Progenitor cell of endocrine pancreas (in vitro differentiated cells): ENCODE measurements at regions not wholly inside any gene's neighbourhood (a gene's known extent, or its start where the extent isn't known, plus 50 kb on each side); places are given as distances from the start of the nearest gene placed in this dataset.

ENCODE experiments used
- DNase-seq: peaks from one replicate; pipeline ENCODE4 v3.0.0; 2021; ENCODE audit warnings: low spot score; ENCODE audit not compliant: unreplicated experiment
- H3K27ac Mint-ChIP-seq: 2 replicates; pipeline ENCODE4 v1.8.0; 2021; ENCODE audit warnings: mild to moderate bottlenecking, moderate library complexity, mixed read lengths
- H3K27me3 Mint-ChIP-seq: 2 replicates; pipeline ENCODE4 v1.8.0; 2021; ENCODE audit warnings: mixed read lengths
- H3K36me3 Mint-ChIP-seq: 2 replicates; pipeline ENCODE4 v1.8.0; 2022; ENCODE audit warnings: mixed read lengths; ENCODE audit not compliant: insufficient read depth
- H3K4me1 Mint-ChIP-seq: 2 replicates; pipeline ENCODE4 v1.8.0; 2021; ENCODE audit warnings: low read depth, mixed read lengths
- H3K4me3 Mint-ChIP-seq: 2 replicates; pipeline ENCODE4 v1.8.0; 2021; ENCODE audit warnings: low read depth, mild to moderate bottlenecking, moderate library complexity, mixed read lengths
- H3K9me3 Mint-ChIP-seq: 2 replicates; pipeline ENCODE4 v1.8.0; 2021; ENCODE audit warnings: low read depth, mixed read lengths
- CTCF ChIP-seq: fragments of 200-600 bp; sonication (generic); IDR thresholded peaks from one replicate; pipeline ENCODE4 v1.5.0; 2021; ENCODE audit warnings: antibody characterized with exemption, mild to moderate bottlenecking; ENCODE audit not compliant: unreplicated experiment

- no peaks in the 10 kb centered on the region for H3K9me3 Mint-ChIP-seq
- no peak for DNase-seq
- no peaks in the 10 kb centered on the region for H3K27me3 Mint-ChIP-seq
- no peaks in the 10 kb centered on the region for H3K36me3 Mint-ChIP-seq
- no peak overlapping the region for H3K27ac Mint-ChIP-seq
- peaks cover 2% of the 10 kb centered on the region for H3K4me1 Mint-ChIP-seq
- no peak for TF ChIP-seq CTCF
- no peak overlapping the region for H3K4me3 Mint-ChIP-seq
Observed at GRCh38 chr1:76781447-76781846, 85.8 kb upstream of the ST6GALNAC5 start.

GRCh38 chr1:76782809-76783208, 84.5 kb upstream of the ST6GALNAC5 start:
- no peaks in the 10 kb centered on the region for H3K9me3 Mint-ChIP-seq
- H3K4me1 Mint-ChIP-seq = peaks cover 2% of the 10 kb centered on the region
- no peaks in the 10 kb centered on the region for H3K27me3 Mint-ChIP-seq
- no peak for TF ChIP-seq CTCF
- no peaks in the 10 kb centered on the region for H3K36me3 Mint-ChIP-seq
- no peak overlapping the region for H3K27ac Mint-ChIP-seq
- no peak overlapping the region for H3K4me3 Mint-ChIP-seq
- DNase-seq = no peak

- no peak for DNase-seq
- Mint-ChIP-seq H3K27ac (no peak overlapping the region), H3K4me3 (no peak overlapping the region), H3K27me3 (no peaks in the 10 kb centered on the region), H3K9me3 (no peaks in the 10 kb centered on the region), H3K4me1 (peaks cover 2% of the 10 kb centered on the region), H3K36me3 (no peaks in the 10 kb centered on the region)
- TF ChIP-seq CTCF = no peak
Observed at GRCh38 chr1:76784502-76784901, 82.8 kb upstream of the ST6GALNAC5 start.

- no peak for TF ChIP-seq CTCF
Observed at GRCh38 chr1:76786222-76786621, 81.1 kb upstream of the ST6GALNAC5 start.

GRCh38 chr1:76793594-76793993, 73.7 kb upstream of the ST6GALNAC5 start:
- no peak for DNase-seq
- Mint-ChIP-seq H3K27ac (no peak overlapping the region), H3K27me3 (peaks cover 2% of the 10 kb centered on the region), H3K9me3 (no peaks in the 10 kb centered on the region), H3K4me3 (no peak overlapping the region), H3K4me1 (no peaks in the 10 kb centered on the region), H3K36me3 (no peaks in the 10 kb centered on the region)
- no peak for TF ChIP-seq CTCF

More at GRCh38 chr1:76786222-76786621, 81.1 kb upstream of the ST6GALNAC5 start:
- Mint-ChIP-seq H3K4me1 (peaks cover 2% of the 10 kb centered on the region), H3K27ac (no peak overlapping the region), H3K27me3 (no peaks in the 10 kb centered on the region), H3K4me3 (no peak overlapping the region), H3K36me3 (no peaks in the 10 kb centered on the region), H3K9me3 (no peaks in the 10 kb centered on the region)
- DNase-seq = no peak
